HG02759 (cell line): ENCODE measurements at regions not wholly inside any gene's neighbourhood (a gene's known extent, or its start where the extent isn't known, plus 50 kb on each side); places are given as distances from the start of the nearest gene placed in this dataset.
"Not testable (repeated sequence)": the region's sequence is repeated elsewhere in the genome, so short reads cannot be mapped to it uniquely, and the experiment has no call there.

Experiments used
- ATAC-seq: cut with Tn5 transposase; IDR thresholded peaks from one replicate; pipeline ENCODE4 v1.9.1; 2021; ENCODE audit warnings: mild to moderate bottlenecking, moderate library complexity; ENCODE audit not compliant: unreplicated experiment

GRCh38 chrX:40852586-40852985 is 117.2 kb upstream of the MED14 start:
- ATAC-seq: no peak

DNA sequence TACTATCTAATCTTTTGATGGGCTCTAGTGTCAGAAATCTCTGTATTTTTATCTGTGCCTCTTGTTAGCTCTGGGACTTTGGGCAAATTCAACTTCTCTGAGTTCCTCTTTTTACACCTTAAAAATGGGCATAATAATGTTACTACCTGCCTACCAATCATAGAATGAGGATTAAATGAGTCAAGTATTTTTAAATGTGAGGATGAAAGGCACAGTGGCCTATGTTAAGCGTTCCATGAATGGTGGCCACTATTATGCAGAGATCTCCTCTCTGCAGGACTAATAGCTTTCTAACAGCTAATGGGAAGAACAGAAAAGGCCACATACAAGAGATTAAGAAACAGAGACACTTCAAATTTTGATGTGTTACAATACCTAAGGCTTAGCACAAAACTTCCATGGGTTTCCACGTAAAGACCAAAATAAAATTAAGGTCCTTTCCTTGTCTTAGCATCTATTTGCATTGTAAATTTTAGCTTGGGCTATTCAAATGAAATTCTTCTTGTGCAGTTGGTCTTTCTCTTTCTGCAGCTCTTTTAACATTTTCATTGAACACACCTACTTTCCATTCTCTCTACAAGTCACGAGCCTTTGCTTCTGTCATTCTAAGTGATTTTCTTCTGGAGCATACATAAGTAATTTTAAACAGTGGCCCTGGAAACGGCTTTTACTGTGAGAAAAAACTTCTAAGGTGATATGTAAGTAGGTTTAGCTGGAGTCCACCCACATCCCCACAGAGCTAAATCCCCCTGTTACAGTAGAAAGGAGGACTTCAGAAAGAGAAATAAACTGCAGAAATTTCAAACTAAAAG is 117.9 kb upstream of the MED14 start:
- ATAC-seq: no peak

DNA sequence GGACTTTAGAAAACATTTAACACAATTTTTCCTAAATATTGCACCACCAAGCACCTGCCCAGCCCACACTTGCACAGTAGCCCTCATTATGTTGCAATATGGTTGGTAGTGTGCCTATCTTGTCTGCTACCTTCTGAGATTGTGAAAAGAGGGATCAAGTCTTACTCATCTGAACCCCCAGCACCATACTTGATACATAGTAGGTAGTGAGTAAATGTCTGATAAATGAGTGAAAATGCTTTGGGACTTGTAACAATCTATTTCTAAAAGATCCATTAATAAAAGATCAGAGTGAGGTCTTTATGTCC is 118.4 kb upstream of the MED14 start:
- no peak for ATAC-seq

DNA sequence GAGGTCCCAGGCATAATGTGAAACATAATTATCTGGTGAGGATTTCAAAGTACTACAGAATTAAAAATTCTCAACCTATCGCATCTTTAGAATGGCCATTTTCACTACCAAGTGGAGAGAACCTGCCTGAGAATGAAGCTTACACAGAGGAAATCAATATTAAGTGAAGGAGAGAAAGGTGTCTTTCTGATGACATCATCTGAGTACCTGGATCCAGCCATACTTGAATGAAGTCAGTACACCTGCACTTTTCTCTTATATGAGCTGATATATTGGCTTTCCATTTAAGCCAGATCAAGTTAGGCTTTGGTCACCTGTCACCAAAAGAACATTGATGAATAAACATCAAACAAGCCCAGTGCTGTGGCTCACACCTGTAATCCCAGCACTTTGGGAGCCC is 118.9 kb upstream of the MED14 start:
- no peak for ATAC-seq

GRCh38 chrX:40855411-40855810 is 120.1 kb upstream of the MED14 start:
- ATAC-seq: no peak

- ATAC-seq: no peak
Observed at GRCh38 chrX:40855932-40856515, 120.7 kb upstream of the MED14 start.

DNA sequence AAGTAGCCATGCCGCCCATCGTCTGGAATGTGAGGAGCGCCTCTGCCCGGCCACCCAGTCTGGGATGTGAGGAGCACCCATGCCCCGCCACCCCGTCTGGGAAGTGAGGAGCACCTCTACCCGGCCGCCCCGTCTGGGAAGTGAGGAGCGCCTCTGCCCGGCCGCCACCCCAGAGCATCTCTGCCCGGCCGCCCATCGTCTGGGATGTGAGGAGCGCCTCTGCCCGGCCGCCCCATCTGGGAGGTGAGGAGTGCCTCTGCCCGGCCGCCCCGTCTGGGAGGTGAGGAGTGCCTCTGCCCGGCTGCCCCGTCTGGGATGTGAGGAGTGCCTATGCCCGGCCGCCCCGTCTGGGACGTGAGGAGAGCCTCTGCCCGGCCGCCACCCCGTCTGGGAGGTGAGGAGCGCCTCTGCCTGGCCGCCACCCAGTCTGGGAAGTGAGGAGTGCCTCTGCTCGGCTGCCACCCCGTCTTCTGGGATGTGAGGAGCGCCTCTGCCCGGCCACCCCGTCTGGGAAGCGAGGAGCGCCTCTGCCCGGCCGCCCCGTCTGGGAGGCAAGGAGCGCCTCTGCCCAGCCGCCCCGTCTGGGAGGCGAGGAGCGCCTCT is 126.7 kb upstream of the MED14 start:
- ATAC-seq: not testable (repeated sequence)

DNA sequence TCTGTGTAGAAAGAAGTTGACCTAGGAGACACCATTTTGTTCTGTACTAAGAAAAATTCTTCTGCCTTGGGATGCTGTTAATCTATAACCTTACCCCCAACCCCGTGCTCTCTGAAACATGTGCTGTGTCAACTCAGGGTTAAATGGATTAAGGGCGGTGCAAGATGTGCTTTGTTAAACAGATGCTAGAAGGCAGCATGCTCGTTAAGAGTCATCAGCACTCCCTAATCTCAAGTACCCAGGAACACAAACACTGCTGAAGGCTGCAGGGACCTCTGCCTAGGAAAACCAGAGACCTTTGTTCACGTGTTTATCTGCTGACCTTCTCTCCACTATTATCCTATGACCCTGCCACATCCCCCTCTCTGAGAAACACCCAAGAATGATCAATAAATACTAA is 127.9 kb upstream of the MED14 start:
- ATAC-seq: not testable (repeated sequence)

- ATAC-seq: no peak
Observed at GRCh38 chrX:40863671-40864070, 128.3 kb upstream of the MED14 start.

DNA sequence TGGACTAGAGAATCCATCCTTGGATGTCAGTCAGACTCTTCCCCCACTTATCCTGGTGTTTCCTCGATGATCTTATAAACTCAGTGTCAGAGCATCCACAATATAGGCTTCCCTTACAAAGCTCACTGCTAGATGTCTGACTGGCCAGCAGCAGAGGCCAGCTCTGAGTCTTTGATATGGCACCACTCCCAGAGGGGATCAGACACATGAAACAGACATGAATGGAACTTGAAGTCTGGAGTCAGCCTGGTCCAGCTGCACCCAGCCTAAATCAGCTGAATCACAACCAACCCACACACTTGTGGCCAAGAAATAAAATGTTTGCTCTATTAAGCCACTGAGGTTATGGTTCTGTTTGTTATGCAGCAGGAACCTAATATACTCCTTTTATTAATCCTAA is 129.6 kb upstream of the MED14 start:
- no peak for ATAC-seq

- ATAC-seq: no peak
Observed at GRCh38 chrX:40866893-40867292, 131.6 kb upstream of the MED14 start.

GRCh38 chrX:40867352-40867751 is 132.0 kb upstream of the MED14 start:
- ATAC-seq: no peak

GRCh38 chrX:40868868-40869267 is 133.5 kb upstream of the MED14 start:
- ATAC-seq: no peak

DNA sequence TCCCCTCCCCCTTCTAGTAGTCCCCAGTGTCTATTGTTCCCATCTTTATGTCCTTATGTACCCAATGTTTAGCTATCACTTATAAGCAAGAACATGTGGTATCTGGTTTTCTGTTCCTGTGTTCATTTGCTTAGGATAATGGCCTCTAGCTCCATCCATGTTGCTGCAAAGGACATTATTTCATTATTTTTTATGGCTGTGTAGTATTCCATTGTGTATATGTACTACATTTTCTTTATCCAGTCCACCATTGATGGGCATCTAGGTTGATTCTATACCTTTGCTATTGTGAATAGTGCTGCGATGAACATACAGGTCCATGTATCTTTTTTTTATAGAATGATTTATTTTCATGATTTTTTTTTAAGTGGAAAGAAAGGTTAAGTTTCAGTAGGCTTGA is 135.6 kb upstream of the MED14 start:
- ATAC-seq: not testable (repeated sequence)

DNA sequence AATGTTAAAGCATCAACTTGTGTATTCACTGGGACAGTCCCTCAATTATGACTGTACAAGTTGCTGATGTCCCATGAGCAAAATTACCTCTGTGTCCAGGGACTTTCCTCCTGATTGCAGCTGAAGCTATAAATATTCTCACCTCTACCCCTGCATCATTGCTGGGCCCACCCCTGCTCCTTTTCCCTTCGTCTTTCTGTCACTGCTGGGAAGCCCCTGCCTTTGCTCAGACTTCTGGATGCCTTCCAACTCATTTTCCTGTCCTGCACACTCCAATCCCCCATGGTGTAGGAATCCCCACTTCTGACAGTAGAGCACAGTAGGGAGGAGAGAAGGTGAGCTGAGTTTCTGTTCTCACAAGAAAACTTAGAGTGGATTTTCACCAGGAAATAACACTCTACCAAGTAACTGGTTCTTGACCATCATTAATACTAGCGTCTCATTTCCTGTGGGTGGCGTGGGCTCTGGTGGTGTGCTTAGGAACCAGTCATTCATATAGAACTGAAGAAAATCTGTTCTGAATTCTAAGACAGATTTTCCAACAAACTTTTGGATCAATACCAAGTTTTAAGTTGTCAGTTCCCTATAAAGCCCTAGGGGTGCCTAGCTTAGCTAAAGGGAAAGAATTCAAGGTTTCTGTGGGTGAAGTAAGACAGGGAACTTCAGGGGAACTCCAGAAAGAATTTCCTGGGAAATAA is 136.2 kb upstream of the MED14 start:
- peak; percentile 83 for ATAC-seq

GRCh38 chrX:40872351-40872750 is 137.0 kb upstream of the MED14 start:
- ATAC-seq: no peak

DNA sequence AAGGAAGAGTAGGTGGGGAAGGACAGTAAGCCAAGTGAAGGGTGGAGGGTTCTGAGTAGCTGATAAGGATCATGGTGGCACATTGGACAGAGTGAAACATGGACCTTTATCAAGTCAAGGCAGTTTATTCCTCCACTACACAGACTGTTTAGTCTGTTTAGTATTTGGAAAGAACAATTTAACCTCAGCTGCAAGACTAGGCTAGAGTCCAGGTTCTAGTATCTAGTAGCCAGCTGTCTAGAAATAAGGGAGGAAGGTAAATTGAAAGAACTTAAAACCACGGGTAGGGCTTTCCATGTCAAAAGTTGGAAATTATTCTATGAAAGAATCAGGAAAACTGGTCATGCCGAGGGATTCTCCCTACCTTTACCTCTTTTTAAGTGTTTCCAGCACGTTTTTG is 140.1 kb upstream of the MED14 start:
- ATAC-seq: no peak

- ATAC-seq: no peak
Observed at GRCh38 chrX:40877887-40878286, 142.5 kb upstream of the MED14 start.

DNA sequence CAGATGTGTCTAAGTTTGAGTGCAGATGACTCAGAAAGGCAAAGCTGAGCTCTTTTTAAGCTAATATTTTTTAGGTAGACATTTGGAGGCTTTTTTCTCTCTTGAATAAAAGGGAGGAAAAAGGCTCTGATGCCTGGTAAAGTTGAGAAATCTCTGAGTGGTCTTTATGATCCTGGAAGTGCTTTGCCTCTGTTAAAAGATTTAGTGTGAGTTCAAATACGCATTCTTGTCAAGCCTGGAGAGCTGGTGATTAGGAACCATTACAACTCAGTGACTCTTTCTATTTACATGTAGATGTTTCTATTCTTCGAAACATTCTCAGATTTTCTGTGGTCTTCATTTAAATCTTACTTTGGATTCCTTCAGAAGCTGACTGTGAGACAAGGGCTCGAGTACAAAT is 143.4 kb upstream of the MED14 start:
- ATAC-seq: no peak

DNA sequence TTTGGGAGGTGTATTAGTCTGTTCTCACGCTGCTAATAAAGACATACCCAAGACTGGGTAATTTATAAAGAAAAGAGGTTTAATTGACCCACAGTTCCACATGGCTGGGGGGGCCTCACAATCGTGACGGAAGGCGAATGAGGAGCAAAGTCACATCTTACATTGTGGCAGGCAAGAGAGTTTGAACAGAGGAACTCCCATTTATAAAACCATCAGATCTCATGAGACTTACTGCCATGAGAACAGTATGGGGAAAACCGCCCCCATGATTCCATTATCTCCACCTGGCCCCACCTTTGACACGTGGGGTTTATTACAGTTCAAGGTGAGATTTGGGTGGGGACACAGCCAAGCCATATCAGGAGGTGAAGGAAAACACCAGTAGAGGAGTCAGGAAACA is 143.8 kb upstream of the MED14 start:
- ATAC-seq: not testable (repeated sequence)

- ATAC-seq: no peak
Observed at GRCh38 chrX:40880712-40881111, 145.4 kb upstream of the MED14 start.
